A549 (cell line): ENCODE measurements at regions not wholly inside any gene's neighbourhood (a gene's known extent, or its start where the extent isn't known, plus 50 kb on each side); places are given as distances from the start of the nearest gene placed in this dataset.

ENCODE experiments used
- ATAC-seq, 2 experiments: fragments of 200-7000 bp in 1 of 2; fragments of >200 bp in 1 of 2; cut with Nextera tagmentation in 1 of 2; cut with Tn5 transposase in 1 of 2; 3 replicates each; pipeline versions ENCODE4 v1.8.0 to v1.9.1; 2018 to 2020; ENCODE audit warnings: mild to moderate bottlenecking in 1 of 2, moderate library complexity in 1 of 2
- CTCF ChIA-PET: fragments of 300-600 bp; sonication (Branson Sonifier 250); formaldehyde crosslinking; extraction: SDS; loops from one replicate; lab custom pipeline; 2021; ENCODE audit warnings: antibody characterized with exemption, inconsistent platforms; lab: Yijun Ruan, JAX
- POLR2A ChIA-PET: fragments of 350-600 bp; formaldehyde crosslinking; extraction: SDS; loops from one replicate; lab custom pipeline; 2021; ENCODE audit warnings: antibody characterized with exemption, inconsistent platforms; lab: Yijun Ruan, JAX
- DNase-seq, 2 experiments: peaks; one replicate each; pipeline versions ENCODE4 v3.0.0 to v3.0.0-alpha.2; 2011 to 2016; ENCODE audit warnings: low read depth in 1 of 2, low spot score in 1 of 2
- FAIRE-seq: peaks from 2 replicates; lab custom pipeline; 2011; peaks lifted over from hg19 to GRCh38; lab: Jason Lieb, UNC
- H3K27ac ChIP-seq, 2 experiments: fragments of >200 bp; sonication (Bioruptor Twin); formaldehyde crosslinking; 3 replicates each; pipeline ENCODE4 v1.5.1; 2016 to 2017
- H3K4me1 ChIP-seq: fragments of >200 bp; sonication (Bioruptor Twin); formaldehyde crosslinking; 3 replicates; pipeline ENCODE4 v1.6.1; 2016
- H3K4me2 ChIP-seq: fragments of >200 bp; sonication (Bioruptor Twin); formaldehyde crosslinking; 3 replicates; pipeline ENCODE4 v1.6.1; 2016
- H3K4me3 ChIP-seq: fragments of >200 bp; sonication (Bioruptor Twin); formaldehyde crosslinking; 3 replicates; pipeline ENCODE4 v1.5.1; 2016
- H3K9me3 ChIP-seq: fragments of >200 bp; sonication (Bioruptor Twin); formaldehyde crosslinking; 3 replicates; pipeline ENCODE4 v1.6.1; 2016
- CBX8 ChIP-seq: fragments of 200-600 bp; sonication (generic); IDR thresholded peaks from 2 replicates; pipeline ENCODE4 v1.6.1; 2016
- CHD4 ChIP-seq: fragments of 200-600 bp; sonication (generic); IDR thresholded peaks from 2 replicates; pipeline ENCODE4 v1.6.1; 2016; ENCODE audit warnings: antibody characterized with exemption, mild to moderate bottlenecking, borderline replicate concordance
- EHMT2 ChIP-seq: fragments of 200-600 bp; sonication (generic); IDR thresholded peaks from 2 replicates; pipeline ENCODE4 v1.6.1; 2016; ENCODE audit warnings: antibody characterized with exemption, low read depth, mild to moderate bottlenecking, moderate library complexity
- ELK1 ChIP-seq: fragments of 150-350 bp; IDR thresholded peaks from 2 replicates; pipeline ENCODE4 v1.6.1; 2014; ENCODE audit warnings: low read depth, mild to moderate bottlenecking, low read length
- FOSL2 ChIP-seq, 2 experiments: fragments of 450-650 bp in 1 of 2; fragments of >200 bp in 1 of 2; sonication (Bioruptor Twin) in 1 of 2; formaldehyde crosslinking; IDR thresholded peaks; 2 replicates each; pipeline versions ENCODE4 v1.5.0 to v1.6.1; 2016 to 2020; ENCODE audit warnings: mild to moderate bottlenecking in 1 of 2, moderate library complexity in 1 of 2
- FOXS1 ChIP-seq: fragments of 250-450 bp; sonication (Bioruptor Pico); IDR thresholded peaks from 2 replicates; pipeline ENCODE4 v1.5.0; 2020; ENCODE audit warnings: mild to moderate bottlenecking, moderate library complexity
- HEYL ChIP-seq: fragments of 250-450 bp; sonication (Bioruptor Pico); IDR thresholded peaks from 2 replicates; pipeline ENCODE4 v1.8.0; 2021; ENCODE audit warnings: mild to moderate bottlenecking, moderate library complexity
- HMGXB4 ChIP-seq: fragments of 250-450 bp; sonication (Bioruptor Pico); IDR thresholded peaks from 2 replicates; pipeline ENCODE4 v1.5.0; 2021; ENCODE audit warnings: mild to moderate bottlenecking, moderate library complexity, borderline replicate concordance
- JUN ChIP-seq, 2 experiments: fragments of >200 bp; sonication (Bioruptor Twin); formaldehyde crosslinking; IDR thresholded peaks; 2 replicates in 1 of 2; 3 replicates in 1 of 2; pipeline ENCODE4 v1.6.1; 2016 to 2017
- KDM1A ChIP-seq: fragments of 200-600 bp; sonication (generic); IDR thresholded peaks from 2 replicates; pipeline ENCODE4 v1.6.1; 2016; ENCODE audit warnings: low read depth, mild to moderate bottlenecking
- MAFK ChIP-seq: fragments of 450-650 bp; IDR thresholded peaks from 2 replicates; pipeline ENCODE4 v1.6.1; 2014; ENCODE audit not compliant: partially characterized antibody
- MAZ ChIP-seq: fragments of 150-350 bp; IDR thresholded peaks from 2 replicates; pipeline ENCODE4 v1.6.1; 2014; ENCODE audit warnings: antibody characterized with exemption, low read depth, low read length, borderline replicate concordance
- MYC ChIP-seq: IDR thresholded peaks from 2 replicates; pipeline ENCODE4 v1.6.1; 2012; ENCODE audit warnings: mild to moderate bottlenecking, inconsistent platforms, low read length, improper control_type of control experiment, borderline replicate concordance
- NFE2L2 ChIP-seq: fragments of 150-350 bp; conservative IDR thresholded peaks from 2 replicates; pipeline ENCODE4 v1.6.1; 2014; ENCODE audit warnings: low read length
- NR3C1 ChIP-seq: fragments of >200 bp; sonication (Bioruptor Twin); formaldehyde crosslinking; IDR thresholded peaks from 3 replicates; pipeline ENCODE4 v1.6.1; 2017
- RAD21 ChIP-seq, 2 experiments: fragments of >200 bp in 1 of 2; sonication (Bioruptor Twin) in 1 of 2; formaldehyde crosslinking in 1 of 2; IDR thresholded peaks in 1 of 2; conservative IDR thresholded peaks in 1 of 2; 2 replicates in 1 of 2; 3 replicates in 1 of 2; pipeline ENCODE4 v1.6.1; 2012 to 2018; ENCODE audit warnings: inconsistent platforms in 1 of 2
- RCOR1 ChIP-seq: fragments of 150-350 bp; IDR thresholded peaks from 2 replicates; pipeline ENCODE4 v1.6.1; 2014; ENCODE audit warnings: antibody characterized with exemption, low read length, low read depth
- RFX5 ChIP-seq: fragments of 450-650 bp; IDR thresholded peaks from 2 replicates; pipeline ENCODE4 v1.7.1; 2014; ENCODE audit warnings: antibody characterized with exemption, mild to moderate bottlenecking, moderate library complexity
- SMC3 ChIP-seq: fragments of >200 bp; sonication (Bioruptor Twin); formaldehyde crosslinking; IDR thresholded peaks from 3 replicates; pipeline ENCODE4 v1.6.1; 2018; ENCODE audit warnings: inconsistent platforms
- TFCP2L1 ChIP-seq: fragments of 250-450 bp; sonication (Bioruptor Pico); IDR thresholded peaks from 2 replicates; pipeline ENCODE4 v1.5.0; 2021; ENCODE audit warnings: mild to moderate bottlenecking
- ZC3H11A ChIP-seq: fragments of 450-650 bp; IDR thresholded peaks from 2 replicates; pipeline ENCODE4 v1.6.1; 2014; ENCODE audit warnings: antibody characterized with exemption, mild to moderate bottlenecking
- WGBS: methylation state at CpG from one replicate; pipeline ENCODE4 v1.1.6; 2017; ENCODE audit errors: missing lambda C conversion rate; 5-methylcytosine and 5-hydroxymethylcytosine counted together
- TF ChIP-seq, protein P1 (sequence below): IDR thresholded peaks from 2 replicates; pipeline ENCODE4 v1.6.1; 2012

DNA sequence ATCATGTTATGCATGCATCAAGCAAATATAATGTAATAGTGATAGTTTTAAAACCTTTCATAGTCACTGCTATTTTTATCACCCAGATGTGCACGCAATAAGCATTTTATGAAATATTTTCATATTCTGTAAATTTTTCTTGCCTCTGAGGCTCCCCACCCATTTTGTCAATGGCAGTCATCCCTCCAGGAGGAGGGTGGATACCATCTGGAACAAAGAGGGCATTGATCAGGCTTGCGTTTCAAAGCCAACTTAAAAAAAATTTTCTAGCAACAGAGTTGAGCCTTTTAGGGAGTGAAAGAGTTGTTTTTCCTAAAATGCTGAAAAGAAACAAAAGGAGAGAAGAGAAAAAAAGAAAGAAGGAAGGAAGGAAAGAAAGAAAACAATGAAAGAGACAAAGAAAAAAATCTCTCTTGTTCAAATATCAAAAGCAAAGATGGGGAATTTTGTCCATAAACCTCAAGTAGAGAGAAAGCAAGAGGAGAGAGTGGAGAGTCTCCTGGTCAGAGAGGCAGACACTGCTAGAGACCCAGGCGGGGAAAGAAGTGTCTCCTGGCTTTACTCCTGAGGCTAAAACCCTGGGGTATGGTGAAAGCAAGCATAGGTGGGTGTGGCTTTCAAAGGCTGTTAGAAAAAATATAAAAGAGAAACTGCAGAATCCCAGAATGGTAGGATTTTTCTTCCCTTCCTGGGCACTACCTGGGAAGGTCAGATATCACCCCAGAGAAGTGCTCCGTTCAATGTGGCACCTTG is 63.6 kb upstream of the KLF12 start (continued):
- TF ChIP-seq, protein P1, sequence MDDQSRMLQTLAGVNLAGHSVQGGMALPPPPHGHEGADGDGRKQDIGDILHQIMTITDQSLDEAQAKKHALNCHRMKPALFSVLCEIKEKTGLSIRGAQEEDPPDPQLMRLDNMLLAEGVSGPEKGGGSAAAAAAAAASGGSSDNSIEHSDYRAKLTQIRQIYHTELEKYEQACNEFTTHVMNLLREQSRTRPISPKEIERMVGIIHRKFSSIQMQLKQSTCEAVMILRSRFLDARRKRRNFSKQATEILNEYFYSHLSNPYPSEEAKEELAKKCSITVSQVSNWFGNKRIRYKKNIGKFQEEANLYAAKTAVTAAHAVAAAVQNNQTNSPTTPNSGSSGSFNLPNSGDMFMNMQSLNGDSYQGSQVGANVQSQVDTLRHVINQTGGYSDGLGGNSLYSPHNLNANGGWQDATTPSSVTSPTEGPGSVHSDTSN, result no peak
- no peak for TF ChIP-seq EHMT2
- no peak for TF ChIP-seq KDM1A
- no peak for TF ChIP-seq FOSL2 (IDR thresholded peaks at IDR 0.05)
- no peak for TF ChIP-seq FOSL2 (CRISPR knock-in tag; IDR thresholded peaks at IDR 0.05)
- TF ChIP-seq RFX5, result no peak
- TF ChIP-seq RCOR1, result no peak
- TF ChIP-seq, all 56 proteins: peak for 0

- no peak overlapping the region for H3K27ac ChIP-seq
- no peak for DNase-seq
- FAIRE-seq, result no peak
- no peak overlapping the region for H3K4me2 ChIP-seq
- no peaks in the 10 kb centered on the region for H3K9me3 ChIP-seq
- POLR2A ChIA-PET, result no interaction called here
- no peak overlapping the region for H3K4me3 ChIP-seq
- WGBS, result 88% methylated on average over 2 of the region's 2 CpGs
- CTCF ChIA-PET, result no interaction called here
- no peak for ATAC-seq
- H3K4me1 ChIP-seq, result 0 out of 3 replicates have a peak, but pooled peaks cover 2% of the 10 kb centered on the region
- TF ChIP-seq HMGXB4 (no peak), MYC (no peak), ELK1 (no peak), NR3C1 (no peak), MAZ (no peak), RCOR1 (no peak), CBX8 (no peak), RAD21 (conservative IDR thresholded peaks at IDR 0.05 in 1 of 2, IDR thresholded peaks at IDR 0.05 in 1 of 2) (no peak), MAFK (no peak), FOXS1 (CRISPR knock-in tag) (no peak), KDM1A (no peak), ZC3H11A (no peak)
- TF ChIP-seq, protein P1, result no peak
These were observed 60.6 kb upstream of the KLF12 start for GRCh38 chr13:74194846-74195245.

GRCh38 chr13:74193391-74193790 is 59.2 kb upstream of the KLF12 start:
- ChIA-PET POLR2A (no interaction called here), CTCF (no interaction called here)
- H3K9me3 ChIP-seq, result no peaks in the 10 kb centered on the region
- no peak for ATAC-seq
- no peak overlapping the region for H3K4me3 ChIP-seq
- no peak for FAIRE-seq
- WGBS, result 47% methylated on average over 1 of the region's 1 CpG
- no peak overlapping the region for H3K27ac ChIP-seq
- DNase-seq, result no peak
- H3K4me1 ChIP-seq, result 0 out of 3 replicates have a peak, but pooled peaks cover 2% of the 10 kb centered on the region
- H3K4me2 ChIP-seq, result no peak overlapping the region
- TF ChIP-seq CHD4 (no peak), TFCP2L1 (CRISPR knock-in tag) (no peak), EHMT2 (no peak), NFE2L2 (no peak), FOSL2 (IDR thresholded peaks at IDR 0.05) (no peak), FOSL2 (CRISPR knock-in tag; IDR thresholded peaks at IDR 0.05) (no peak), SMC3 (no peak), HEYL (CRISPR knock-in tag) (no peak), JUN (IDR thresholded peaks at IDR 0.05) (no peak)
